Right lung (tissue), 2 donors: ENCODE measurements at regions not wholly inside any gene's neighbourhood (a gene's known extent, or its start where the extent isn't known, plus 50 kb on each side); places are given as distances from the start of the nearest gene placed in this dataset.
"Not testable (repeated sequence)": the region's sequence is repeated elsewhere in the genome, so short reads cannot be mapped to it uniquely, and the experiment has no call there.

Experiments used
- DNase-seq, 2 donors: peaks; one replicate each; pipeline ENCODE4 v3.0.0-alpha.2; 2013

GRCh38 chr10:2790396-2791188 lies 276.8 kb upstream of the PFKP start:
- no peak for DNase-seq

DNA sequence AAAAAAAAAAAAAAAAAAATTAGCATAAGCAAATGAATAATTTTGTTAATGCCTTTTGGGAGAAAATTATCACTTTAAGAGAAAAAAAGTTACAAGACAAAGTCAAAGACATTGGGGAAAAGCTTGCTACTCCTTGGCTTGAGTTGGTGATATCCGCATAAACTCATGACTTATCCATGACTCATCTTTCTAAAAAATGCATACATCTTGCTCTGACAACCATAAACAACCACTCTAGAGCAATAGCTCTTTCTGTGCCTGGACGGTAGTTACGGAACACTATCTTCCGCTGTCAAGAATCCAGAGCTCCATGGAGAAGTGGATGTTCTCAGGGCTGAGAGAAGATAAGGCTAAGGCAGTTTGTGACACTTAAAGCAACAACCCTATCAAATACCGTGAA lies 281.1 kb upstream of the PFKP start:
- DNase-seq: no peak

GRCh38 chr10:2784766-2785165 lies 282.6 kb upstream of the PFKP start:
- DNase-seq: no peak

DNA sequence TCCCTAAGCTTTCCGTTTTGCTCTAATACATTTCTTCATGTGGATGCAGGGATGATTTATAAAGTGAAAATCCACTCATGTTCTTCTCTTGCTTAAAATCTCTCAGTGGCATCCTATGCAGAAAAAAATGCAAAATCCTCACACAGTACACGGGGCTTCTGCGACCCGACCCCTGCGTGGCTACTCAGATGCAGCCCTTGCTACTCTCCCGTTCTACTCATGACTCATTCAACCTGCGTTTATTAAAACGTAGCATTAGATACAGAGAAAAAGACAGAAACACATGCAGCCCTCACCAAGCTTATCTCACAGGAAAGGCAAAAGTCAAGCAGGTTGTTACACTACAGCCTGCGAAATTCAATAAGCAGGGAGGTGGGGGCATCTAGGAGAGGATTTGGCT lies 284.4 kb upstream of the PFKP start:
- DNase-seq: no peak

GRCh38 chr10:2782265-2782664 lies 285.1 kb upstream of the PFKP start:
- no peak for DNase-seq

GRCh38 chr10:2777666-2778355 lies 289.5 kb upstream of the PFKP start:
- DNase-seq: no peak

DNA sequence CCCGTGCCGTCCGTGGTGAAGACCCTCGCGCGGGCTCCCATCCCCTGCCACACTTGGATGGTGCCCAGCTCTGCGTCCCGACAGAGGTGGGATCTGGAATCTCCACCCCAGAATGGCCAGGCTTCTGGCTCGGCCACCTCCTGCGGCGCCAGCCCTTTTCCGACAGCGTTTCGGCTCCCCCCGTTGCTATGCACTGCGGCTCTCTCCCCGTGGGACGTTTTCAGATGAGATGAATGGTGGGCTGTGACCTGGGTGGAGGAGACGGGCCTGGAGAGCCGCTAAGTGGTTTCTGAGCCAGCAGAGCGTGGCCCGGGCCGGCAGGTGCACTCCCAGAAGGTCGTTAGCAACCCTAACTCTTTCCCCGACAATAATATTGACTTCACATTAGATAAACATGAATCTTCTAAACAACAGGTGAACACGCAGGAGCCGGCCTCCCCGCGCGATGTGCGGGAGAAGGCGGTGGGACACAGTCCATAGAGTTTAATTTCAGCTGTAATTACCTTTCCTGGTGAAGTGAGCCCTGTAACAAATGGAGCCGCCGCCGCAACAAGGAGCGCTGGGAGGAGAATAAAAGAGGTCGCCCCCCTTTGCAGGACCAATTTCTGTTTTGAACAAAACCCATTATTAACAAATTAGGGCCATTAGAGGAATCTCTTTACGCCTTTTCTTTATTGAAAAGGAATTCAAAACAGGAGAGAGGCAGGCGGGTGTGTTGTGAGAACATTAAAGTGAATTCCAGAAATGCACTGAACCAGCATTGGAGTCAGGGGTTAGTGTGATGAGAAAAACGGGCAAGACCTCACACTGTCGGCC lies 294.3 kb upstream of the PFKP start:
- no peak for DNase-seq

DNA sequence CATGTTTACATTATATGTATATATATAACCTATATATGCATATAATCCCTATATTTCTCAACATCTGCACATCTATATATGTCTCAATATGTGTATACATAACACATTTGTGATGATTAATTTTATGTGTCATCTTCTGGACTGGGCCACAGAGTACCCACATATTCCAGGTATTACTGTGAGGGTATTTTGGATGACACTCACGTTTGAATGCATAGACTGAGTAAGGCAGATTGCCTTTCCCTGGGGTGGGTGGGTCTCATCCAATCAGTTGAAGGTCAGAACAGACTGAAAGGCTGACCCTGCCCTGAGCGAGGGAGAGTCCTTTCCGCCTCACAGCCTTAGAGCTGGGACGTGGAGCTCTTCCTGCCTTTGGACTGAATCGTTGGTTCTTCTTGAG lies 295.2 kb upstream of the PFKP start:
- DNase-seq: no peak

DNA sequence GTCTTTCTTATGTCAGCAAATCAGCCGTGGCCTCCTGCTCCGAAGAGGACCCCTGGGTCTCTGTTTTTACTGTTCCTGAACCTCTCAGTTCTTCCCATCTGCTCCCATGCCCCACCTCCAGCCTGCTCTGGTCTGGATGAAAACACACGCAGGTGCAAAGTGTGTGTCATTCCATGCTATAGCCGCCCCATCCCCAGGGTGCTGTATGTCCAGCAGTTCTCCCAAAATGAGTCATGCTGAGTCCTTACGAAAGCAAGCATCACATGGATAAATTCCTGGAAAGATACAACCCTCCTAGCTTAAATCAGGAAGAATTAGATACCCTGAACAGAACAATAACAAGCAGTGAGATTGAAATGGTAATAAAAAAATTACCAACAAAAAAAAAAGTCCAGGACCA lies 300.1 kb upstream of the PFKP start:
- DNase-seq: not testable (repeated sequence)

GRCh38 chr10:2761971-2762370 lies 305.4 kb upstream of the PFKP start:
- DNase-seq: no peak

GRCh38 chr10:2761311-2761710 lies 306.0 kb upstream of the PFKP start:
- no peak for DNase-seq

GRCh38 chr10:2760736-2761135 lies 306.6 kb upstream of the PFKP start:
- DNase-seq: no peak

DNA sequence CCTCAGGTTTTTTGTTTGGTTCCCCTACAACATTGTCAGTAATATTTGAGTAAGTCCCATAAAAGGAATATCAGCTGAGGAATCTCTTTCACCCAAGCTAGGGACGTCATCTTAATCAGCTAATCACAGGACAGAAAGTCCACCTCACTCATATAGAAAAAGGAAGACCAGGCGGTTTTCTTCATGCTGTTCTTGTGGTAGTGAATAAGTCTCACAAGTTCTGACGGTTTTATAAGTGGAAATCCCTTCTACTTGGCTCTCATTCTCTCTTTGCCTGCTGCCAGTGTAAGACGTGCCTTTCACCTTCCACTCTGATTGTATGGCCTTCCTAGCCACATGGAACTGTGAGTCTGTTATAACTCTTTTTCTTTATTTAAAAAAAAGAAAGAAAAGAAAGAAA lies 308.1 kb upstream of the PFKP start:
- no peak for DNase-seq

- DNase-seq: no peak
Observed at GRCh38 chr10:2754943-2755342, 312.4 kb upstream of the PFKP start.

GRCh38 chr10:2748287-2748686 lies 319.1 kb upstream of the PFKP start:
- no peak for DNase-seq

- no peak for DNase-seq
Observed at GRCh38 chr10:2746638-2747037, 320.7 kb upstream of the PFKP start.

GRCh38 chr10:2745666-2746065 lies 321.7 kb upstream of the PFKP start:
- no peak for DNase-seq

DNA sequence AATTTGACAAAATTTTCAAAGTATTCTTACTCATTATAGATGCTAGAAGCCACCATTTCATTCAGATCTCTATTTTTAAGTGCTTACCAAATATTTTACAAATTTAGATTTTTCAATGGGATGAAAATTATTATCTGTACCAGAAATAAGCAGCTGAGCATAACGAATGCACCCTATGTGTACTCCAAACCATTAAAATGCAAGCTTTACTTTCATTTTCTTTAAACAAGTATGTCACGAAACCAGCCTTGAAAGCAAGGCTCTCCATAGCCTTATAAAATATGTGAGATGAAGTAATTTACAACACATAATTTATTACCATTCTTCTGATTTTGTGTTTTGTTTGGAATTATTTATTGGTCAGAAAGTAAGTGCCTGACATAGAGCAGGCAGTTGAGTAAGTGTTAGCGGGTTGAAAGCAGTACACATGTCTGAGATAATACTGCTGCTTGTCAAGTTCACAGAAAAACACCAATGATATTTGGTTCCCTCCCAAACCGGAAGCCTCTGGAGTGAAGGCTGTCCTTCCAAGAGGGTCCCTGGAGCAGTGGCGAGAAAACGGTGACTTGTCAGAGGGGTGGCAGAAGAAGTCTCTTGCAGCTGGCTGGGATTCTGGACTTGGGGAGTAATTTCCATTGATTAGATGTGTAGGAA lies 322.7 kb upstream of the PFKP start:
- peak; percentile 60 to 63 for DNase-seq

GRCh38 chr10:2734603-2735002 lies 332.7 kb upstream of the PFKP start:
- DNase-seq: no peak

- no peak for DNase-seq
Observed at GRCh38 chr10:2733278-2733963, 333.9 kb upstream of the PFKP start.

DNA sequence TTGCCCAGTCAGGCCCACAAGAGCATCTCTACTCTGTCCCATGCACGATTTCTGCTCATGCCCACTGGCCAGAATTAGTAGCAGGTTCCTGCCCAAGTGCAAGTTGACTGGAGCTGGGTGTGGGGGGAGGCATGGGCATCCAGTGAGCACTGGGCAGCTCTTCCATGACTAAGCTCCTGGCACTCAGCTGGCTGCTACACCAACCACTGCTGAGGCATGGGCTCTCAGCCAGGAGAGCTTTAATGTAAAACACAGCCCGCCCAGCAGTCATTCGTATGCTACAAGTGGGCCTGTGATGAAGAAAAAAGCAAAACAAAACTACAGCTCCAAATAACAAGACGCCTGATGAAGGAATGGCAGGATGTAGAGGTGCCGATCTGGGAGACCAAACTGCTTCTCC lies 335.4 kb upstream of the PFKP start:
- DNase-seq: no peak

GRCh38 chr10:2729197-2729596 lies 338.2 kb upstream of the PFKP start:
- no peak for DNase-seq
